BJ (cell line): ENCODE measurements at regions not wholly inside any gene's neighbourhood (a gene's known extent, or its start where the extent isn't known, plus 50 kb on each side); places are given as distances from the start of the nearest gene placed in this dataset.

ENCODE experiments used
- CTCF ChIA-PET: fragments of 350-600 bp; formaldehyde crosslinking; extraction: SDS; loops from one replicate; lab custom pipeline; 2021; ENCODE audit warnings: antibody characterized with exemption, inconsistent platforms; lab: Yijun Ruan, JAX
- POLR2A ChIA-PET: fragments of 300-600 bp; sonication (Branson Sonifier 250); formaldehyde crosslinking; extraction: SDS; loops from one replicate; lab custom pipeline; 2021; ENCODE audit warnings: antibody characterized with exemption; lab: Charles Lee
- DNase-seq: peaks from one replicate; pipeline ENCODE4 v3.0.0-alpha.2; 2011; ENCODE audit warnings: low read depth
- H3K27me3 ChIP-seq: 2 replicates; pipeline ENCODE4 v1.6.0; 2011; ENCODE audit warnings: low read length; ENCODE audit not compliant: control insufficient read depth, insufficient read depth
- H3K36me3 ChIP-seq: 2 replicates; pipeline ENCODE4 v1.5.1; 2011; ENCODE audit warnings: low read length; ENCODE audit not compliant: control insufficient read depth, insufficient read depth
- H3K4me3 ChIP-seq: 2 replicates; pipeline ENCODE4 v1.5.1; 2011; ENCODE audit warnings: low read depth, mild to moderate bottlenecking, control low read depth, low read length
- CTCF ChIP-seq: IDR thresholded peaks from 2 replicates; pipeline ENCODE4 v1.5.1; 2011; ENCODE audit warnings: low read depth, mild to moderate bottlenecking, control low read depth, inconsistent platforms, low read length, moderate library complexity; ENCODE audit not compliant: insufficient read depth

- POLR2A ChIA-PET: no interaction called here
- Histone ChIP-seq H3K4me3 (no peak overlapping the region), H3K36me3 (no peaks in the 10 kb centered on the region), H3K27me3 (no peaks in the 10 kb centered on the region; the same call in 1 of the 2 replicates)
- DNase-seq: no peak
- TF ChIP-seq CTCF: no peak
- CTCF ChIA-PET: no interaction called here
These were observed 122.9 kb downstream of the NUF2 start for GRCh38 chr1:163444665-163445064.

- no peak for TF ChIP-seq CTCF
- POLR2A ChIA-PET: no interaction called here
- no peaks in the 10 kb centered on the region; the same call in 1 of the 2 replicates for H3K27me3 ChIP-seq
- no peak for DNase-seq
- CTCF ChIA-PET: interaction anchor here (1.3 kb wide), 1 partner anchor 10 kb away, joined by 3 read pairs; no protein-coding TSS in a partner anchor
- H3K36me3 ChIP-seq: no peaks in the 10 kb centered on the region
- no peak overlapping the region for H3K4me3 ChIP-seq
These were observed 129.2 kb downstream of the NUF2 start for GRCh38 chr1:163450986-163451385.

- Histone ChIP-seq H3K4me3 (no peak overlapping the region), H3K36me3 (no peaks in the 10 kb centered on the region), H3K27me3 (no peaks in the 10 kb centered on the region)
- ChIA-PET CTCF (no interaction called here), POLR2A (no interaction called here)
- DNase-seq: no peak
- no peak for TF ChIP-seq CTCF
These were observed 137.8 kb downstream of the NUF2 start for GRCh38 chr1:163459539-163459938.

GRCh38 chr1:163467289-163467688, 145.5 kb downstream of the NUF2 start:
- H3K4me3 ChIP-seq: no peak overlapping the region
- ChIA-PET POLR2A (no interaction called here), CTCF (interaction anchor here (0.6 kb wide), 1 partner anchor 1679 kb away, joined by 4 read pairs; no protein-coding TSS in a partner anchor)
- no peak for DNase-seq
- TF ChIP-seq CTCF: no peak
- no peaks in the 10 kb centered on the region for H3K36me3 ChIP-seq
- no peaks in the 10 kb centered on the region for H3K27me3 ChIP-seq

- CTCF ChIA-PET: no interaction called here
- DNase-seq: no peak
- TF ChIP-seq CTCF: no peak
These were observed 150.3 kb downstream of the NUF2 start for GRCh38 chr1:163471779-163472650.

More at GRCh38 chr1:163471779-163472650, 150.3 kb downstream of the NUF2 start:
- Histone ChIP-seq H3K36me3 (no peaks in the 10 kb centered on the region), H3K4me3 (no peak overlapping the region), H3K27me3 (no peaks in the 10 kb centered on the region)
- POLR2A ChIA-PET: no interaction called here
